Stimulated activated CD4-positive, alpha-beta T cell treated with anti-CD3 and anti-CD28 coated beads, Interleukin-4, amount 100 ng/mL, for 4 hours (primary cell): ENCODE measurements at regions not wholly inside any gene's neighbourhood (a gene's known extent, or its start where the extent isn't known, plus 50 kb on each side); places are given as distances from the start of the nearest gene placed in this dataset.
"Not testable (repeated sequence)": the region's sequence is repeated elsewhere in the genome, so short reads cannot be mapped to it uniquely, and the experiment has no call there.

Experiments
- DNase-seq, 2 experiments: peaks; one replicate each; pipeline ENCODE4 v3.0.0-alpha.2; 2020

GRCh38 chr20:23299673-23300050, 50.9 kb upstream of the NXT1 start:
- no peak for DNase-seq

- DNase-seq, result no peak
Observed at GRCh38 chr20:23298926-23299672, 51.5 kb upstream of the NXT1 start.

- no peak for DNase-seq
Observed at GRCh38 chr20:23298155-23298554, 52.4 kb upstream of the NXT1 start.

- no peak for DNase-seq
Observed at GRCh38 chr20:23296841-23297701, 53.5 kb upstream of the NXT1 start.

- no peak for DNase-seq
Observed at GRCh38 chr20:23295934-23296333, 54.7 kb upstream of the NXT1 start.

- DNase-seq, result no peak
Observed at GRCh38 chr20:23294671-23295070, 55.9 kb upstream of the NXT1 start.

GRCh38 chr20:23294166-23294565, 56.4 kb upstream of the NXT1 start:
- no peak for DNase-seq

GRCh38 chr20:23293689-23294088, 56.9 kb upstream of the NXT1 start:
- no peak for DNase-seq

GRCh38 chr20:23292311-23292710, 58.3 kb upstream of the NXT1 start:
- not testable (repeated sequence) for DNase-seq

GRCh38 chr20:23291575-23292240, 58.9 kb upstream of the NXT1 start:
- no peak for DNase-seq

GRCh38 chr20:23290761-23291574, 59.6 kb upstream of the NXT1 start:
- no peak for DNase-seq

GRCh38 chr20:23289724-23290395, 60.7 kb upstream of the NXT1 start:
- no peak for DNase-seq

- DNase-seq, result no peak
Observed at GRCh38 chr20:23289249-23289648, 61.3 kb upstream of the NXT1 start.

GRCh38 chr20:23287354-23288190, 63.0 kb upstream of the NXT1 start:
- DNase-seq, result no peak

GRCh38 chr20:23286346-23286745, 64.2 kb upstream of the NXT1 start:
- no peak for DNase-seq

GRCh38 chr20:23285536-23285935, 65.1 kb upstream of the NXT1 start:
- DNase-seq, result no peak

- DNase-seq, result no peak
Observed at GRCh38 chr20:23284009-23284408, 66.6 kb upstream of the NXT1 start.

GRCh38 chr20:23283096-23283850, 67.3 kb upstream of the NXT1 start:
- DNase-seq, result no peak

GRCh38 chr20:23282546-23282945, 68.0 kb upstream of the NXT1 start:
- DNase-seq, result no peak

GRCh38 chr20:23282111-23282510, 68.5 kb upstream of the NXT1 start:
- no peak for DNase-seq

GRCh38 chr20:23279836-23280235, 70.8 kb upstream of the NXT1 start:
- DNase-seq, result no peak
